Bronchial epithelial cell (primary cell): ENCODE measurements at regions not wholly inside any gene's neighbourhood (a gene's known extent, or its start where the extent isn't known, plus 50 kb on each side); places are given as distances from the start of the nearest gene placed in this dataset.

Experiments used
- DNase-seq: peaks from one replicate; pipeline ENCODE4 v3.0.0-alpha.2; 2010; ENCODE audit warnings: low read depth
- FAIRE-seq: peaks from 2 replicates; lab custom pipeline; 2011; peaks lifted over from hg19 to GRCh38; lab: Jason Lieb, UNC
- H3K27me3 ChIP-seq: 2 replicates; pipeline ENCODE4 v1.5.1; 2011; ENCODE audit warnings: low read length; ENCODE audit not compliant: control insufficient read depth, insufficient read depth
- H3K36me3 ChIP-seq: 2 replicates; pipeline ENCODE4 v1.5.1; 2011; ENCODE audit warnings: low read length; ENCODE audit not compliant: control insufficient read depth, insufficient read depth
- H3K4me3 ChIP-seq: 2 replicates; pipeline ENCODE4 v1.5.1; 2011; ENCODE audit warnings: mild to moderate bottlenecking, low read depth, low read length, control low read depth
- CTCF ChIP-seq: IDR thresholded peaks from 2 replicates; pipeline ENCODE4 v1.5.1; 2011; ENCODE audit warnings: mild to moderate bottlenecking, moderate library complexity, low read length, control low read depth, inconsistent platforms; ENCODE audit not compliant: insufficient read depth, severe bottlenecking

DNA sequence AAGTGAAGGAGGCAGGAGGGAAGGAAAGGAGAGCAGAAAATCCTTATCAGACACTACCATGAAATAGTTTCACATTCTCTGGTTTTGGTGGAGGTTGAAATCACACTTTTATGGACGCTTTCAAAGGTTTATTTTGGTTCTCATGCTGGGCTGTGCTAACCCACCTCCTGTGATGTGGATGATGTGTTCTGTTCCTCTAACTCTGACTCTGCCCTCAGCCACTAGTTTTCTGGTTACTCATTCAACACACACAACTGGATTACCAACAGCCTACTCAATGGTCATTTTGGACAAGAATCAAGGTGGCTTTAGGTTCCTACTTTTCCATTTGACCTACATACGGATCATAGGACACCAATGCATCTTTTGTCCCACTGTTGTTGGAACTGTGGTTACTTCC lies 522.1 kb upstream of the BTBD3 start:
- DNase-seq (peak; percentile 34), FAIRE-seq (no peak)
- Histone ChIP-seq H3K36me3 (no peaks in the 10 kb centered on the region), H3K27me3 (no peaks in the 10 kb centered on the region), H3K4me3 (no peak overlapping the region)
- no peak for TF ChIP-seq CTCF

DNA sequence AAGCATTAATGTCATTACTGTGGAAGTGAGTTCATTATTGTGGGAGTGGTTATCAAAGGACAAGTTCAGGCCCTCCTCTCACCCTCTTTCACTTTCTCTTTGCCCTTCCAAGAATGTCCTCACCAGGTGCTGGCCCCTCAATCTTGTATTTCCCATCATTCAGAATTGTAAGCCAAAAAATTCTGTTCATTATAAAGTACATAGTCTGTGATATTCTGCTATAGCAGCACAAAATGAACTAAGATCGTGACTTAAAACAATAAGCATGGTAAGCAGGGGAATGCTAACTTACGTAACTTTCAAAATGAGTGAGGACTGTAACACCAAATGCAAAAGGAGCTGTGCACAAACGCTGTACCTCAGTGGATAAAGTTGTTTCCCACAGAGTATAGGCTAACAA lies 515.7 kb upstream of the BTBD3 start:
- DNase-seq, result no peak
- Histone ChIP-seq H3K4me3 (no peak overlapping the region), H3K27me3 (no peaks in the 10 kb centered on the region), H3K36me3 (no peaks in the 10 kb centered on the region)
- FAIRE-seq, result no peak
- no peak for TF ChIP-seq CTCF

DNA sequence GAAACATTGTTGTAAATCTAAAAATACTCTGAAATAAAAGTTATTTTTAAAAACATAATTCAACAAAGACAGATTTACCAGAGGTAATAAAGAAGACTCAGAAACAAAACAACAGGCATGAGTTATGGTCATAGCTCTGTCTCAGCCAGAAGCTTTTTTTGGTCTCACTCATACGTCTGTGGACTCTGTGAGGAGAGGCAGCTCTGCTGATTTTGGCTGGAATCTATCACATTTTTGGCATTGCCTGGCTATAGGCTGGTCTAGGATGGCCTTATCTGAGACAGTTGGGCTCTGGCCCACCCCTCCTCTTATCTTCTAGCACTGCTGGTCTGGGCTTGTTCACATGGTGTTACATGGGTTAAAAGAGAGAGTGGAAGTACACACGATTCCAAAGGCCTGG lies 514.0 kb upstream of the BTBD3 start:
- Histone ChIP-seq H3K27me3 (no peaks in the 10 kb centered on the region), H3K36me3 (no peaks in the 10 kb centered on the region), H3K4me3 (no peak overlapping the region)
- DNase-seq (no peak), FAIRE-seq (no peak)
- TF ChIP-seq CTCF, result no peak

DNA sequence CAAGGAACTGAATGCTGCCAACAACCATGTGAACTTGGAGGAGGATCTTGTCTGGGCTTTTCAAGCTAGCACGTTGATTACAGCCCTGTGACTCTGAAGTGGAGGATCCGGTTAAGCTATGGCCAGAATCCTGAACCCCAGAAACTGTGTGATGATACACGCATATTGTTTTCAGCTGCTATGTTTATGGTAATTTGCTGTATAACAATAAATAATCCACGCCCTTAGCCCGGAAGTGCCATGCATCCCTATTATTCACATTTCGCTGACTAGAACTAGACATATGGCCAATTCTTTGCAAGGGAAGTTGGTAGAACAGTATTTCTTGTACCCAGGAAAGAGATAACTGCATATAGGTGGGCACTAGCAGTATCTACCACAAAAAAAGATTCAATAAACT lies 510.8 kb upstream of the BTBD3 start:
- FAIRE-seq (no peak), DNase-seq (no peak)
- H3K4me3 ChIP-seq, result no peak overlapping the region
- TF ChIP-seq CTCF, result no peak
- H3K36me3 ChIP-seq, result no peaks in the 10 kb centered on the region
- H3K27me3 ChIP-seq, result no peaks in the 10 kb centered on the region

DNA sequence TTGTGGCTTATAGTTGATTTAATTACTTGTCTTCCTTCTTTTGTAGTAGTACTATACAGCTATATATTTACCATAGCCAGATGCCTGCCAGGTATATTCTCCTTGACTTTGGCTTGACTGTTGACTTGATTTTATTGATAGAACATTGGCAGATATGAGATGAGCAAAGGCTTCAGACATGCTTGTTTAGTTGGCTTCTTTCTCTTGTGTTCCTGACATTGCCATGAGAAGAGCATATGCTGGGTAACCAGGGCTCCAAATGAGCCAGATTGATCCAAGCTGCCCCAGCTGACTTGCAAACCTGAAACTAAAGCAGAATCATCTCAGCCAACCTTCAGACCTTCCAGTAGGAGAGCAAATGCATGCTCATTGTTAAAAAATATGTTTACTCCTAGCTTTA lies 508.1 kb upstream of the BTBD3 start:
- no peak for FAIRE-seq
- no peak for DNase-seq
- no peaks in the 10 kb centered on the region for H3K36me3 ChIP-seq
- no peak for TF ChIP-seq CTCF
- no peak overlapping the region for H3K4me3 ChIP-seq
- H3K27me3 ChIP-seq, result no peaks in the 10 kb centered on the region

GRCh38 chr20:11411765-11412164 lies 505.9 kb upstream of the BTBD3 start:
- H3K27me3 ChIP-seq, result no peaks in the 10 kb centered on the region

More at GRCh38 chr20:11411765-11412164, 505.9 kb upstream of the BTBD3 start:
- FAIRE-seq (no peak), DNase-seq (no peak)
- Histone ChIP-seq H3K4me3 (no peak overlapping the region), H3K36me3 (no peaks in the 10 kb centered on the region)
- no peak for TF ChIP-seq CTCF
